ENCODE measurements at regions not wholly inside any gene's neighbourhood (a gene's known extent, or its start where the extent isn't known, plus 50 kb on each side); places are given as distances from the start of the nearest gene placed in this dataset.
"Not testable (repeated sequence)": the region's sequence is repeated elsewhere in the genome, so short reads cannot be mapped to it uniquely, and the experiment has no call there.

DNA sequence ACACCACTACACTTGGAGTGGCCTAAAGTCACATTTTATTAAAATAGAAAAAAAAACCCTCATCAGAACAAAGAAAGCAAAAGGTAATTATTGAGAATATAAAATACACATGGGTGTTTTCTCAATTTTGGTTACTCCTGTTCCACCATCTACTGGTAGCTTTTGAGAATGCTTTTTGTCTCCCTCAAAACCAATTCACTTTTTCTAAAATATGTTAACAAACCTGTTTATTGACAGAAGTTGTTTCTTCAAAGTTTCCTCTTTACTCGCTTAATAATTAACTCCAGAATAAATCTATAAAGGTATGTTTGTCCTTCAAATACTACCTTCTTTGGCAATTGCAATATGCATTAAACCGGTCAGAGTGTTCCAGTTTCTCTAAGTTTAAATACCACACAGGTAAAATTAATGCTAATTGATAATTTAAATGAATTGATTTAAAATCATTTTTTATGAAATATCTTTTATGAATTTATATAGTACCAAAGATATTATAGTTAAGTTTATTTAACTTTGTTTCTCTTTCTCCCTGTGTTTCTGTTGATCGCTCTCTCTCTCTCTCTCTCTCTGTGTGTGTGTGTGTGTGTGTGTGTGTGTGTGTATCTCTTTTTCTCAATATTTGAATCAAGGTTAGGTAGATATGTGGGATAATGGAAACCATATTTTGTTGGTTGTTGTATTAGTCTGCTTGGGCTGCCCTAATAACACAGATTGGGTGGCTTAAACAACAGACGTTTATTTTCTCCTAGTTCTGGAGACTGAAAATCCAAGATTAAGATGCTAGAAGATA, 487.4 kb downstream of the PRDM9 start:
- no peak for DNase-seq

DNA sequence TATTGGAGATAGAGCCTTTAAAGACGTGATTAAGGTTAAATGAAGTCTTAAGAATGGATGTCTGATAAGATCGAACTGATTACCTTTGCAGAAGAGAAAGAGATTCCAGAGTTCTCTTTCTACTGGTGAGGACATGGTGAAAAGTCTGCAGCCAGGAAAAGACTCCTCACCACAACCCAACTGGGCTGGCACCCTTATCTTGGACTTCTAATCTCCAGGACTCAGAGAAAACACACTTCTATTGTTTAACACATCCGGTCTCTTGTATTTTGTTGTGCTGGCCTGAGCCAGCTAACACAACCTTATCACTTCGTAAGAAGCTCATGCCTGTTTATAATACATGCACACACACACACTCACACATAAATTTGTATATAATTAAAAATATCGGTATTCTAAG, 489.1 kb downstream of the PRDM9 start:
- DNase-seq = no peak

DNA sequence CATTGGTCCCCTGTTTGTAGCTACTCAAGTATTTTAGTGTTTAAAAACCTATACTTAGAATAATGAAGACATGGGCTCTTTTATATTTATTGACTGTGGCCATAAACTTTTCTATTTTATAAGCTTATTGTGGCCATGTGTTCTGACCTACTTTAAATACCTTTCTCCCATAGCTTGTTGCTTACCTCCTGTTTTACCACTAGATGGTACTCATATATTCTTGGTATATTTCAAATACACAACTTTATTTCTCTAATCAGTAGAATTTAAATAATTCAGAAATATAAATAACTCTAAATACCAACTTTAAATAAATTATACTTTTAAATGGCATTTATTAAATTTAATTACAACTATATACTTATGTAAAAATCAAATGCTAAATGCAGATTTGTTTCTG, 498.0 kb downstream of the PRDM9 start:
- DNase-seq = no peak

DNA sequence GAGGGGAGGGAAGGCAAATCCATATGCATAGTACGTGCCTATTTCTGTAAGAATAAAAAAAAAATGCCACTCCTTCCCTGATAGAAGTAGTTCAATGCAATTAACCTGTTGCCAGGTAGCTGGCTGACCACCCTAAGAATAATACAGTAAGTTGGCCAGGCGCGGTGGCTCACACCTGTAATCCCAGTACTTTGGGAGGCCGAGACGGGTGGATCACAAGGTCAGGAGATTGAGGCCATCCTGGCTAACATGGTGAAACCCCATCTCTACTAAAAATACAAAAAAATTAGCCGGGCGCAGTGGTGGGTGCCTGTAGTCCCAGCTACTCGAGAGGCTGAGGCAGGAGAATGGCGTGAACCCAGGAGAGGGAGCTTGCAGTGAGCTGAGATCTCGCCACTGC, 510.3 kb downstream of the PRDM9 start:
- not testable (repeated sequence) for DNase-seq

DNA sequence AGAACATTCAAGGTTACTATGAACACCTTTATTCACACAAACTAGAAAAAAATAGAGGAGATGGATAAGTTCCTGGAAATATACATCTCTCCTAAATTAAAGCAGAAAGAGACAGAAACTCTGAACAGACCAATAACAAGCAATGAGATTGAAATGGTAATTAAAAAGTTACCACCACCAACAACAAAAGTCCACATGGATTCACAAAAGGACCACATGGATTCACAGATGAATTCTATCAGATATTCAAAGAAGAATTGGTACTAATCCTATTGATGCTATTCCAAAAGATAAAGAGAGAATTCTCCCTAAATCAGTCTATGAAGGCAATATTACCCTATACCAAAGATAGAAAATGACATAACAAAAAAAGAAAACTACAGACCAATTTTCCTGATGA, 518.9 kb downstream of the PRDM9 start:
- no peak for DNase-seq

DNA sequence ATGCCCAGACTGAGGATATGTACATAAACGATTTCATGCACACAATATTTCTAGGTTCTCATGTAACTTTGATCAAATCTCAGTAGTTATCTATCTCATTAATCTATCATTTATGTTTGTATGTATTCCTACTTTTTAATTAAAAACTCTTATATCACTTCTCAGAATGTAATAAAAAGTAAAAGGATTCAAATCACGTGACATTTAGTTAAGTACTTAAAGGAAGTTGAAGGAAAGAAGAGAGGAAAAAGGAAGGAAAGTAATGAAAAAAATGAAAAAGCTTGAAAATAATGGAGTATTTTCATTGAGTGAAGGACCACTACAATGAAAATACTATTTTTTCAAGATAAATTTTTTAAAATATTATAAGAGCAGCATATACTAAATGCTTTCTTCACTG, 535.3 kb downstream of the PRDM9 start:
- no peak for DNase-seq

DNA sequence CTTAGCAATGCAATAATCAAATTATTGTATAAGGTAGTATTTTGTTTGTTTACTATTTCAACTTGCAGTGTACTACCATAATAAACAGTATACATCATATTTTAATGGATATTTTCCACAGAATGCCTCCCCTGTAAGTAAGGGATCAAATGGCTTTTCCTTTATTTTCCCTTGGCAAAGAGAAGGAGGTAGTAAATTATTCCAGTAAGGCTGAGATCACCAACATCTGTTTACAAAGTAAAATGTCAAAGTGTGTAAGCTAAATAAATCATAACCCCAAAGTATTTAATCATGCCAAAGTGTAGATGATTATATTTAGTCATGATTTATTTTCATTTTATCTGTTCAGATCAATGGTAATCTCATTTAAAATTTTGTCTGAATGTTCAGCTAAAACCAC, 537.6 kb downstream of the PRDM9 start:
- DNase-seq = no peak

DNA sequence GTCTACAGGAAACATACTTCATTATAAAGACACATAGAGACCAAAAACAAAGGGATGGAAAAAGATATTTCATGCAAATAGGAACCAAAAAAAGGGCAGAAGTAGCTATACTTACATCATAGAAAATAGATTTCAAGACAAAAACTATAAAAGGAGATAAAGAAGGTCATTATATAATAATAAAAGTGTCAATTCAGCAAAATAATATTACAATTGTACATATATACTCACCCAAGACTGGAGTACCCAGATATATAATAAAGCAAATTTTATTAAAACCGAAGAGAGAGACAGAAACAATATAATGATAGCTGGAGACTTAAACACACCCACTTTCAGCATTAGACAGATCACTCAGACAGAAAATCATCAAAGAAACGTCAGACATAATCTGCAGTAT, 546.3 kb downstream of the PRDM9 start:
- no peak for DNase-seq

DNA sequence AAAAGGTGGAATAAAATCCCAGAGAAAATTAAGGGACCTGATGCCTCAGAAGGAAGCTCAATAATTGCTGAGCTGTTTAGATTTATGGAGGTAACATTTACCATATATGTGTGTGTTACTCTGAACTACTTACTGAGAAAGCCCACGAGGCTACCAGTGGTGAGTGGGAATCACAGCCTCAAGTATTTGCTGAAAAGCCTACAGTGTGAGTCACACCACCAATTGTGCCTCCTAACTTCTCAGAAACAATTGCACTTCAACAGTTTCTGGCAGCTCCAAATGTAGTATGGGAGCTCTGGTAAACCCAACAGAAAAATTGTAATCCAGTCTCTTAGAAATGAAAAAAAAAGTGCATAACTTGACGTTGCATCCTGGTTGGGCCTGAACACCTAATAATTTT, 551.6 kb downstream of the PRDM9 start:
- no peak for DNase-seq

DNA sequence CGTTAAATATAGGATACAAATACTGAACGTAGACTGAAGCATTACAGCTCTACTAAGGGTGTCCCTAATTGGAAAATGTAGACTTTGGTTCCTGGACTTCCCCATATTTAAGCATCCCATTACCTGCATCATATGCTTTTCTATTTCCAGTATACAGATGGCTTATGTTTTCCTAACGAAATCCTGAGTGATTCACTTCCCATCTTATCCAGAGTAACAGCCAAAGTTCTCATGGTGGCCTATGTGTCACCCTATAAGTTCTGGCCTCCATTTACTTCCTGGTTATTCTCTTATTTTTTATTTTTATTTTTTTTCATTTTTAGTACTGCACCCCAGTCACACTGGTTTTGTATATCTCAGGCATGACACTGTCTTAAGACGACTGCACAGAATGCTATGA, 552.3 kb downstream of the PRDM9 start:
- DNase-seq = no peak

DNA sequence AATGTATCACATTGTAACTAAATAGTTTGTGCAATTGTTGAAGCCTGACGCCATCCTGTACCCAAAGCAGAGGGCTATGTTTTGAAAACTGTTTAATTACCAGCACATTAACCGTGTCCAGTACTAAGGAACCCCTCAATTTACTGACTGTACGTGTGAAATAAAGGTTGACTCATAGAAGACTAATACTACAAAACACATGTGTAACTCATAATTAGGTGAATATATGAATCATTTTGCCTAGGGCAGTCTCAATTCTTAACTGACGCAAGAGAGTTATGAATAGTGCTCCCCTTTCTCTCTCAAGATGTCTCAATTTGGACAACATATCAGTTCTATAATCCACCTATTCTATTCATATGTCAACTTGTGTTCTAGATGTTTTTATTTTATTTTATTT, 558.4 kb downstream of the PRDM9 start:
- DNase-seq = no peak

DNA sequence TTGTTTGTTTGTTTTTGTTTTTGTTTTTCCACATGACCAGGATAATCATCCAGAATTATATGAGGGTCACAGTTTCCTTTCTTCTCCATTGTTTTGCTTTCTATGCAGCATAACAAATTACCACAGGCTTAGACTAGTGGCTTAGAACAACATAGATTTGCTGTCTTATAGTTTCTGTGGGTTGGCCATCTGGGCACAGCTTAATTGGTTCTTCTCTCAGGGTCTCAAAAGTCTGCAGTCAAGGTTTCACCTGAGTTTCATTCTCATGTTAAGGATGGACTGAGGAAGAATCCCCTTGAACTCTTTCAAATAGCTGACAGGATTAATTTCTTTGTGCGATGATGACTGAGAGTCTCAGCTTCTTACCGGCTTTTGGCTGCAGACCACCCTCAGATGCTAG, 559.8 kb downstream of the PRDM9 start:
- DNase-seq = no peak

DNA sequence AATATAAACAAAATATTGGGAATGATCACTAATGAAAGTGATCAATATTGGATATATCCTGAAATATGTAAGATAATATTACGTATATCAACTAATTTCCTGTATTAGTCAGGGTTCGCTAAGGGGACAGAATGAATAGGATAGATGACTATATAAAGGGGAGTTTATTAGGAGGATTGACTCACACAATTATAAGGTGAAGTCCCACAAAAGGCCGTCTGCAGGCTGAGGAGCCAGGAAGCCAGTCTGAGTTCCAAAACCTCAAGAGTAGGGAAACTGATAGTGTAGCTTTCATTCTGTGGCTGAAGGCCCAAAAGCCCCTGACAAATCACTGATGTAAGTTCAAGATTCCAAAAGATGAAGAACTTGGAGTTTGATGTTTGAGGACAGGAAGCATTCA, 561.1 kb downstream of the PRDM9 start:
- no peak for DNase-seq

DNA sequence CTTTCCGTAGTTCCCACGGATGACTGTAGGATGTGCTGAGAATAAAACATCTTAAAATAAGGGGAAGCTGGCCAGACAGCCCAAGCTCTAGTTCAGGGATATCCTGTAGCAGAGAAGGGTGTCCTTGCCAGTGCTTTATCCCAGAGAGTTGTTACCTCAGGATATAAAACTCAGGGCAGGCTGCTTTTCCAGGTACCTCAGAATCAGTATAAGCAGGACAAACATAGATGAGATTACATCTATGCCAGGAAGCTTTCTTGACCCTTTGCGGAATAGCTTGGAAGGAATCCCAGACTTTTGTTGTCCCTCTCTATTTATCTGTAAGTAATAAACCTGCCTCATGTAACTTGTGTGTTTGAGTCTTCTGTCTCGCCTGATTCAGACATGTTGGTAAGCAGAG, 565.7 kb downstream of the PRDM9 start:
- no peak for DNase-seq

DNA sequence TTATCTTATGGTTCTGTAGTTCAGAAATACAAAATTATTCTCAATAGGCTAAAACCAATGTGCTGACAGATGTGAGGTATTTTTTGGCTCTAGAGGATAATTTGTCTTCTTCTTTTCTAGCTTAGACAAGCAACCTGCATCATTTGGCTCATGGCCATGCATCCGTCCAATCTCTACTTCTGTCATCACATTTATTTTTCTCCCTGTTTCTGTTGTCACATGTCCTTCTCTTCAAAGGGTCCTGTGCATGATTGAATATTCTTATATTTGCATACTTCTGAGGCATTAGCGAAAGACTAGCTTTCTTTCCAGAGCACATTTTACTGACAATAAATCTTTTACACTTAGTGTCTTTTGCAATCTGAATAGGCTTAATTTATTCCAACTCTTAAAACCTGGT, 564.7 kb downstream of the CDH10 start:
- DNase-seq = no peak

DNA sequence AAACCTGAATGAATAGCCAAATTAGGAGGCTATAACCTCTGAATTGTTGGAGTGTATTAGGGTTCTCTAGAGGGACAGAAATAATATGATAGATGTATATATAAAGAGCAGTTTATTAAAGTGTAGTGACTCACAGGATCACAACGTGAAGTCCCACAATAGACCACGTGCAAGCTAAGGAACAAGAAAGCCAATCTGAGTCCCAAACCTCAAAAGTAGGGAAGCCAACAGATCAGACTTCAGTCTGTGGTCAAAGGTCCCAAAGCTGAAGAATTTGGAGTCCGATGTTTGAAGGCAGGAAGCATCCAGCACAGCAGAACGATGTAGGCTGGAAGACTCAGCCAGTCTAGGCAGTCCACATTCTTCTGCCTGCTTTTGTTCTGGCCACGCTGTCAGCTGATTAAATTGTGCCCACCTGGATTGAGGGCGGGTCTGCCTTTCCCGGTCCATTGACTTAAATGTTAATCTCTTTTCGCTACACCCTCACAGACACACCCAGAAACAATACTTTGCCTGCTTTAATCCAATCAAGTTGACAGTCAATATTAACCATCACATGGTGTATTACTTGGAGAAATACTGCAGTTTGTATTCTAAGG, 550.6 kb downstream of the CDH10 start:
- no peak for DNase-seq

DNA sequence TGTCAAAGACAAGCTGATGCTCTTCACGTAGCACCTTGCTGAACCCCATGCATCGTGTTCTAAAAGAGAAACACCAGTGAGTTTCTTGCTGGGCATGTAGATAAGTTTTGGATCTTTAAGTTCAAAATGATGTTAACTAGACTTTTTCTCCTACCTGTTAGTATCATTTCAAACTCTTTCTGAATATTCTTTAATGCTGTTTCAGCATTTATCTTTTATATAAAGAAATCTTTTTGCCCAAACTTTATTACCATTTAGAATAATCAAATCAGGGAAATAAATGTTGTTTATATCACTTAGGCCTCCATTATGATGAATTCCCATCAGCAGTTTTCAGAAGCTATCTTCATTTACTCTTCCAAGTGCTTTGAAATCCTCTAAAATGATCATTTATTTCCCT, 542.8 kb downstream of the CDH10 start:
- DNase-seq = no peak

DNA sequence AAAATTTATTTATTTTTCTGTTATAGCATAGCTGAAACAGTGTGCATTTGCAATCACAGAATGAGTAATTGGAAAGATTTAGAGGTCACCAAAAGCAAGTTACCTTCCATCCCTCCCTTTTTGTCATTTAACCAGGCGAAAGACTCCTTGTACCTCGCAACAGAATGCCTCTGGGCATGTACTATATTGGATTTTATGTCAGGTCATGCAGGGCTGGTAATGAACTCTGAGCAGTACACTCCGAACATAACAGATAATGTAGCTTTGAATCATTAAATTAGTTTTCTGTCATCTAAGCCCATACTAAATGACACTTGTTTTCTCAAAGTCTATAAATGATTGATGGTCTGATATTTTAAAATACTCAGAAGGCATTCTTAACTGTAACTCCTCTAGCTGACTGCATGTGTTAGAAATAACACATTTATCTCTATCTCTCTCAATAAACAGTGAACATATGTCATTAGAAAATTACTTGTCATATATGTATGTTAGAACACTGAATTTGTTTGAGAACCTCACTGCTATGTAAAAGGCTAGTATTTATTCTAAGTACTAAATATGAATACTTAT, 541.2 kb downstream of the CDH10 start:
- no peak for DNase-seq

DNA sequence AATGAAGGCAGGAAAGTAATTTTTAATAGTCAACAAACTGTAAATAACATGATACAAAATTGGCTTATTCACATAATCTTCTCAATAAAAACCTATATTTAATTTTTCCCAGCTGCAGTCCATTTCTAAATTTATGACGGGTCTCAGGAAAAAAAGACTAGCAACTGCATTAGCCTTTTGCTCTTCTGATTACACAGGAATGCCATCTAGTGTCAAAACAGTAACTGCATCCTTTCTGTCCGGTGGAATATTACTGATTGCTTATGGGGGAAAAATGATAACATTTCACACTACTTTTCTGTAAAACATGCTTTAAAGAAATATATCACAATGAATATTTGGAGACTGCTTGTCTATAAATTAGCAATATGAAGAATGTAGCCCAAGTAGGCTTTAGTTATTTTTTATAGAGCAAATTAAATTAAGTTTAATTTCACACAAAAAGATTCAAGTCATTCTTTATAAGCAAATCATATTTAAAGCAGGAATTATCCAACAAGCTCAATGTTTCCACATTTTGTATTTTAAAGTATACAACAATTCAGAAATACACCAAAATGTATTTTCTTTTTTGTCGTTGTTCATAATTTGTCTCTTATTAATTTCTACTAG, 534.7 kb downstream of the CDH10 start:
- DNase-seq = no peak

DNA sequence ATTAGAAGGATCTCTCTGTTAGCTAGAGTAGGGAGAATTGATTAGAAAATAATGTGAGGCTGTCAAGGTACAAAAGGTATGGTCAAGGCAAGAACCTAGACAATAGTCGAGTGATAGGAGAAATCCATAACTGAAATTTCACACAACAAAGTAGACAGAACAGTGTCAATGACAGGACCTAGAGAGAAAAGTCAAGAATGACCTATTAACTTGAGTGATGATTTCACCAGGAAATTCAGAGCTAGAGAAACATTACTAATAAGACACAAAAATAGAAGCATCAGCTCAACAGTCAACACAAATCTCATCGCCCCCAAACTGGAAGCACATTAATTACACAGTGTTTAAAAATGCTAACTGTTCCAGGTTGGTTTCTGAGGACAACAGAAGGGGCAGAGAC, 532.4 kb downstream of the CDH10 start:
- no peak for DNase-seq

DNA sequence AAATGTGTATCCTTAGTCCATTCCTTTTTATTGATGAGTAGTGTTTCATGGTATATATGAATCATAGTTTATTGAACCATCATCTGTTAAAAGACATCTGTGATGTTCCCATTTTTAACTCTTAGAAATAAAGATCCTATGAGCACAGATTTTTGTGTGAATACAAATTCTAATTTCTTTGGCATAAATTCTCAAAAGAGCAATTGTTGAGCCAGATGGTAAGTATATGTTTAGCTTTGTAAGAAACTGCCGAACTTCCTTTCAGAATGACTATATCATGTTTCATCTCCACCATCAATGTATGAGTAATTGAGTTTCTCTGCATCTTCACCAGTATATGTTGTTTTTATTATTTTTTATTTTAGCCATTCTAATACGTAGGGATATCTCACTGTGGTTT, 526.4 kb downstream of the CDH10 start:
- DNase-seq = no peak

DNA sequence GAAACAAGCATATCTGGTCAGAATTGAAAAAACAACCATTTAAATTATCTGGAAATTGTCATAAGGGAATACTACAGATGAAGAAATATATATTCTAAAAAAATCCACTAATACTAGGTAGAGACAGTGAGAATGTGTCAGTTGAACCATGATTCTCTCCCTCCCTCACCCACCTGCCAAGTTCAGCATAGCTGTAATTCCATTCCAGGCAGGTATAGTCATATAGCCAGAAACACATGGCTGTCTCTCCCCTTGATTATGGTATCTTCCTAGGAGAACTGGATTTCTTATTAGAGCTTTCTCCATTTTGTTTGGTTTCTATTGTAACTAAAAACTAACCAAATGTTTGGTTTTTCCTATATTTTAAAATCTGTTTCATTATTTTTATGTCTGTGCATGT, 509.2 kb downstream of the CDH10 start:
- no peak for DNase-seq

DNA sequence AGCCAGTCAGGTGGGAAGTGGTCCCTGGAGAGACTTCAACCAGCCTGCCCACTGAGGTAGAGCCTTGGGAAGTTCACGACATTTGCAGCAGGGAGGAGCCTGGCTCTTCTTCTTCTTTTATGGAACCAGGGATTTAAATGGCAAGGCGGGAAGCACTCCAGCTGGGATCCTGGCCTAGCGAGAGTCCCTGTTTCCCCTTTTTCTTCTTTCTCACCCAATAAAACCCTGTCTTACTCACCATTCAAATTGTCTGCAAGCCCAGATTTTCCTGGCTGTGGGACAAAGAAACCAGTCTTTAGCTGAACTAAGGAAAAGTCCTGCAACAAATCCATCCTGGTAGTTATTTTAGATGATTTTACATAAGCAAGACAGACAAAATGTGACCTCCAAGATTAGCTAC, 503.7 kb downstream of the CDH10 start:
- DNase-seq = no peak

DNA sequence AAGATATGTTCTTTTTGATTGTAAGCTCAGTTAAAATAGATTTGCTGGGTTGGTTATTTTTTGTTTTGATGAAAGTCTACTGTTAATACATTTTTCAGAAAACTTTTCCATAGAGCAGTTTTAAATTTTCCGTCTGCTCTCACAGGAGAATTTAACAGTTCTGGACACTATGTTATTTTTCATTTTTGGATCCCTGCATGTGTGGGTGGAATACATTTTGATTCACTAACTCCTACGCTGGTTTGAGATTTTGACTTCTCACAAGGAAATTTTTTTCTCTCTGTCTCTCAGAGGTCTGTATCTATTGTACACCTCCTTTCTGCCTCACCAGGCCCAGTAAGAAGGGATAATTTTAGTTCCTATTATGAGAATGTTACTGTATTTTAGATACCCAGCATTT, 502.4 kb downstream of the CDH10 start:
- no peak for DNase-seq

Data from activated T-cell treated with anti-CD3 and anti-CD28 coated beads, Interleukin-2, amount 50 U/mL, for 1 hour (primary cell).